ENCODE measurements at regions not wholly inside any gene's neighbourhood (a gene's known extent, or its start where the extent isn't known, plus 50 kb on each side); places are given as distances from the start of the nearest gene placed in this dataset.

DNA sequence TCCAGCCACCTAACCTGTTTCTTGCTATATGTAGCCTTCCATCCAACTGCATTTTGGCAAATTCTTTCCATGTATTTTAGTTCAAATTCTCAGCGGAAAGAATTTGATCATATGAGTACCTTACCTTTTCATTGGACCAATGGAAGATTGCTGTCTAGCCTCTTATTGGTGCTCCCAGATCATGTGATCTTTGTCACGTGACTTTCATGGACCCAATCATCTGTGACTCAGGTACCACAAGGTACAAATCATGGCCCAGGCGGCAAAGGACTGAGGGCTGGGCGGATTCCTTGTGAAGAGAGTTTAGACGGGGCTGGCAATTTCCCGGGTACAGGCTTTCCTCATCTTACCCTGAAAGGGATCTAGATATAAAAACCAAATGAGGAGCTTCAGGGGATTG, 85.9 kb upstream of the TBX20 start:
- DNase-seq (ENCODE audit: low read depth in 2 of 2): no peak

GRCh38 chr7:35336444-35336843, 82.5 kb upstream of the TBX20 start:
- no peak for DNase-seq (ENCODE audit: low read depth in 2 of 2)

DNA sequence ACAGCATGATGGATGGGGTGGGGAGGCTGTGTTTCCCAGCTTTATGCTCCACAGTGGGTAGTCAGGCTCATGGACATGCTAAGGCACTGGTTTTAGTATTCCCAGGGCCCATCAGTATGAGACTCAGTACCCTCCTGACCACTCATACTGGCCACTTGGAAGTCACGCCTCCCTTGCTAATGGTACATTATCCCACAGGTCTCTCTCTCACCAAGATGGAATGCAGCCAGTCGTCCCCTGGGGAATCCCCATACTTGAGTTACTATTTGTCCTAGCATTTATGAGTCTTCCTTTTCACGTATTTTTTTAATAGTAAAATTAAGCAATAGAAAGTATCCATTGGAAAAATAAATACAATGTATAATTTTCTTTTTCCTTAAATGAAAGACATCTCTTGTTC, 80.6 kb upstream of the TBX20 start:
- DNase-seq (ENCODE audit: low read depth in 2 of 2): no peak

- no peak for DNase-seq (ENCODE audit: low read depth in 2 of 2)
These were observed 79.4 kb upstream of the TBX20 start for GRCh38 chr7:35333265-35333664.

DNA sequence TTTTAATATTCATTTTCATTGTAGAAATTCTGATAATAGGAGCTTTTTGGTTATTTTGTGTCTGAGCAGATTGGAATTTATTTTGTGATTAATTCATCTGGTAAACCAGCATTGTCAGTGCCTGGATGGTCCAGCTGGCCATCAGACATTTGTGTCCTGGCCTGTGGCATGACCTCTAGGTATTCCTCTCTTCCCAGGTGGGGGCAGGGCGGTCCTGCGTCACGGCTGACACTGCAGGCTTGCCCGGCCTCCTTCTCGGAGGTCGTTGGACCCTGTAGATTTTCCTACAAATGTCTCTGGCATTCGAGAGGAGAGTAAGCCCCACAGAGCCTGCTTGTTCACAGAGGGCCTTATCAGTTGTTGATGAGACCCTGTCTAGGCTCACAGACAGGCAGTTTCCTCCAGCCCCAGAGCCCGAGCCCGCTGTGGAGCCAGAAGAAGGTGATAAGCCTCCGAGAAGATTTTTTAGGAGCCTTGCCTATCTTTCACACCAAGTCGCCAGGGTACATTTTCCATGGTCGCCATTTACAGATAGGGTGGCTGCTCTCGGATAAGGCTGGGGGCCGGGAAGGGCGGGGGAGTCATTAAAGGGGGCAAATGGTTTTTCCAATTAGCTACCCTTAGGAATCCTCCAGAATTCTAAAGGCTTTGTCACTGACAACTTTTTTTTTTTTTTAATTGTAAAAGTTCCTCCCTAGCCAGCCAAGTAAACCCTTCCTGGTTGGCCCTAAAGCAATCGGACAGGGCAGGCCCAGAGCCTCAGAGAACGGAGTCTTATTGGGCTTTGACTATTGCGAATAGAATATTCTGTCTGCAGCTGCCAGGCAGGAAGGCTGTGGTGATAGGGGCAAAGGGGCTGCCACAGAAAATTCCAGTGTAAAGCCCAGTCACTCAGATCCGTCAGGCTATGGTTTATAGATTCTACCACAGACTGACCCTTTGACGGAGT, 78.1 kb upstream of the TBX20 start:
- DNase-seq (ENCODE audit: low read depth in 2 of 2): no peak

DNA sequence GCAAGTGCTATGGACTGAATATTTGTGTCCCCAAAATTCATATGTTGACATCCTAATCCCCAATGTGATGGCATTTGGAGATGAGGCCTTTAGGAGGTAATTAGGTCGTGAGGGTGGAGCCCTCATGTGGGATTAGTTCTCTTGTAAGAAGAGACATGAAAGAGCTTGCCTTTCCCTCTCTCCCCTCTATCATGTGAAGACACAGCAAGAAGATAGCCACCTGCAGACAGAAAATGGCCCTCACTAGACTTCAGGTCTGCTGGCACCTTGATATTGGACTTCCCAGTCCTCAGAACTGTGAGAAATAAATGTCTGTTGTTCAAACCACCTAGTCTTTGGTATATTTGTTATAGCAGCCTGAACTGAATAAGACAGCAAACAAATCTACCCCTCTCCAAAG, 75.1 kb upstream of the TBX20 start:
- DNase-seq (ENCODE audit: low read depth in 2 of 2): no peak

DNA sequence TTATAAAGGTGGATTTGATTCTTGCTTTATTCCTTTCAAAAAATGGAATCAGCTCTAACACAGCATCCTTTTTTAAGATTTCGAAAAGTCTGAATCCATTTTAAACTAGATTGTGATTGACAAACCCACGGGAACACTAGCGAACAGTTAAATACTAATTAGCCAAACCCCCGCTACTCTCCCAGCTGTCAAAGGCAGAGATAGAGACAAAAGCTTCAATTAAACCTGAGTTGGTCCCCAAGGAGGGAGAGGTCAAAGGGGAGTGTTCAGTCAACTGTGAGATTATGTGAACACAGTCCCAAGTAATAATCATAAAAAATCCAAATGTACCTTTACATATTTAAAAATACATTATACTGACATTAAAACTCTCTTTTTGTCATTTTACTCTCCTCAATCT, 65.7 kb upstream of the TBX20 start:
- no peak for DNase-seq (ENCODE audit: low read depth in 2 of 2)

DNA sequence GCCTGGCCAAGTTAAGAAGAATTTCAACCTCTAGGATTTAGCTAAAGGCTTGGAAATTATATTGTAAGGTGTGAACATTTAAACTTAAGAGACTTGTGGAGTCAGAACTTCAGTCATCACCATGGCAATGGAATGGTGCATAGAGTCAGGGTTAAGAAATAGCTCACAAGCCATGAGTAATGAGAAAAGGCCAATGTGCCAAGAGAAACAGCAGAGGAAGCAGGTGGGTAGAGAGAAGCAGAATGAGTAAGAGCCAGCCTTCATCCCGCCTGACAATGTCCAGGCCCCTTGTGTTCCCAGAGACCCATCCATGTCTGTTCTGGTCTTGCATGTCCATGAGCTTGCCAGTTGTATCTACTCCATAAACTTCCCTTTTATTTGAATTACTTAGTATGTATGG, 62.6 kb upstream of the TBX20 start:
- DNase-seq (ENCODE audit: low read depth in 2 of 2): no peak

DNA sequence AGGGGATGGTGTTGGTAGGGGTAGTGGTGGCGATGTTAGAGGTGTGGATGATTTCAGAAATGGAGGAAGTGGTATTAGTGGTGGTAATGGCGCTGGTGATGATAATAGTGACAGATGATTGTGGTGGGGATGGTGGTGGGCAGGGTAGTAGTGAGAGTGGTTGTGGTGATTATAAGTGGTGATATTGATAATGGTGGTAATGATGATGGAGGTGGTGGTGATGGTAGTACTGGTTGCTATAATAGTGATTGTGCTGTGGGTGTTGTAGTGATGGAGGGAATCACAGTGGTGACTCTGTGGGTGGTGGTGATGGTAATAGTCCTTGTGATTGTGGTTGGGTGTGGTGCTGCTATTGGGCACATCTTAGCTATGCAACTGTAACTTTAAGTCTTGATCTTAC, 61.6 kb upstream of the TBX20 start:
- DNase-seq (ENCODE audit: low read depth in 2 of 2): no peak

DNA sequence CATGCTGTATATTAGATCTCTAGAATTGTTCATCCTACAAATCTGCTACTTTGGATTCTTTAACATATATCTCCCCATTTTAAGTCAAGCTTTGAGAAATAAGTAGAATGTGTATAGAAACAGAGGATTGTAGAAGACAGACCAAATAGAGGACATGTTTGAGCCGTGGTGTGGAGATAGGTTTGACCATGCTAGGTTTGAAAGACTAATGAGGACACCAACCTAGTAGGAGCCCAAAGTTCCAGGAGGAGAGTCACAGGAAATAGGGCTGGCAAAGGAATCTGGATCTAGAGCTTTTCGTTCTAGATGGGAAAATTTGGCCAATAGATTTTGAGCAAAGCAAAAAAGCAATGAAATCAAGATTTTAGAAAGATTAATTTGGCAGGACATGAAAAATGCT, 60.5 kb upstream of the TBX20 start:
- no peak for DNase-seq (ENCODE audit: low read depth in 2 of 2)

- DNase-seq (ENCODE audit: low read depth in 2 of 2): no peak
These were observed 59.7 kb upstream of the TBX20 start for GRCh38 chr7:35313575-35313974.

All from stimulated activated CD4-positive, alpha-beta T cell treated with anti-CD3 and anti-CD28 coated beads, Interleukin-4, amount 100 ng/mL, for 48 hours (primary cell).